ENCODE measurements at regions not wholly inside any gene's neighbourhood (a gene's known extent, or its start where the extent isn't known, plus 50 kb on each side); places are given as distances from the start of the nearest gene placed in this dataset.

DNA sequence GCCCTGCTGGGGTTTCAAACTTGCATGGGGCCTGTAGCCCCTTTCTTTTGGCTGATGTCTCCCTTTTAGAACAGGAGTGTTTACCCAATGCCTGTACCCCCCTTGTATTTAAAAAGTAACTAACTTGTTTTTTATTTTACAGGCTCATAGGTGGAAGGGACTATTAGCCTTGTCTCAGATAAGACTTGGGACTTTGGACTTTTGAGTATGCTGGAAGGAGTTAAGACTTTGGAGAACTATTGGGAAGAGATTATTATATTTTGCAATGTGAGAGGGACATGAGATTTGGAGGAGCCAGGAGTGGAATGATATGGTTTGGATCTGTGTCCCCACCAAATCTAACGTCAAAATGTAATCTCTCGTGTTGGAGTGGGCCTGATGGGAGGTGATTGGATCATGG lies 314.9 kb upstream of the SP8 start:
- no peak for DNase-seq (ENCODE audit: insufficient read length, low spot score)
- TF ChIP-seq, protein P1, sequence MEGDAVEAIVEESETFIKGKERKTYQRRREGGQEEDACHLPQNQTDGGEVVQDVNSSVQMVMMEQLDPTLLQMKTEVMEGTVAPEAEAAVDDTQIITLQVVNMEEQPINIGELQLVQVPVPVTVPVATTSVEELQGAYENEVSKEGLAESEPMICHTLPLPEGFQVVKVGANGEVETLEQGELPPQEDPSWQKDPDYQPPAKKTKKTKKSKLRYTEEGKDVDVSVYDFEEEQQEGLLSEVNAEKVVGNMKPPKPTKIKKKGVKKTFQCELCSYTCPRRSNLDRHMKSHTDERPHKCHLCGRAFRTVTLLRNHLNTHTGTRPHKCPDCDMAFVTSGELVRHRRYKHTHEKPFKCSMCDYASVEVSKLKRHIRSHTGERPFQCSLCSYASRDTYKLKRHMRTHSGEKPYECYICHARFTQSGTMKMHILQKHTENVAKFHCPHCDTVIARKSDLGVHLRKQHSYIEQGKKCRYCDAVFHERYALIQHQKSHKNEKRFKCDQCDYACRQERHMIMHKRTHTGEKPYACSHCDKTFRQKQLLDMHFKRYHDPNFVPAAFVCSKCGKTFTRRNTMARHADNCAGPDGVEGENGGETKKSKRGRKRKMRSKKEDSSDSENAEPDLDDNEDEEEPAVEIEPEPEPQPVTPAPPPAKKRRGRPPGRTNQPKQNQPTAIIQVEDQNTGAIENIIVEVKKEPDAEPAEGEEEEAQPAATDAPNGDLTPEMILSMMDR (IDR thresholded peaks at IDR 0.05; ENCODE audit: insufficient read depth, missing control alignments) = no peak
- FAIRE-seq = no peak

DNA sequence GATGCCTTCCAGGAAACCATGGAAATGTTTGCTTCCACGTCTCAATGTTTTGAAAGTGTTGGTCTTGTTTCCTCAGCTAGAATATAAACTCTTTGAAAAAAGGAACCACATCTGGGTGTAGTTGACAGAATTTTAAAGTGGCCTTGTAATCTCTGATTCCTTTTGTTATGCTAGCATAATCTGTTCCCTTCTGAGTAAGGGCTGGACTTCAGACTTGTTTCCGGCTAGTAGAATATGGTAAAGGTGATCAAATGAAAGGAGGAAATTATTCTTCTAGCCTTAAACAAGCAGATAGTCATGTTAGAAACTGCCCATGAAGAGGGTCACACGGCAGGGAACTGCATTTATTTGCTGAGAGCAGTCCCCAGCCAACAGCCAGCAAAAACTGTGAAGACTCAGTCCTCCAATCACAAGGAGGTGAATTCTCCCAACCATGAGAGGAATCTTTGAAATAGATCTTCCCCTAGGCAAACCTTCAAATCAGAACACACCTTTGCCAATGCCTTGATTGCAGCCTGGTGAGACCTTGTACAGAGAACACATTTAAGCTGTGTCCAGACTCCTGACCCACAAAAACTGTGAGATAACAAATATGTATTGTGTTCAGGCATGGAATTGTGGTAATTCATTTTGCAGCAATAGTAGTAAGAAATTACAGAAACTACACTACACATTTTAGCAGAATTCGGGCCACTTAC lies 316.9 kb upstream of the SP8 start:
- FAIRE-seq = no peak

DNA sequence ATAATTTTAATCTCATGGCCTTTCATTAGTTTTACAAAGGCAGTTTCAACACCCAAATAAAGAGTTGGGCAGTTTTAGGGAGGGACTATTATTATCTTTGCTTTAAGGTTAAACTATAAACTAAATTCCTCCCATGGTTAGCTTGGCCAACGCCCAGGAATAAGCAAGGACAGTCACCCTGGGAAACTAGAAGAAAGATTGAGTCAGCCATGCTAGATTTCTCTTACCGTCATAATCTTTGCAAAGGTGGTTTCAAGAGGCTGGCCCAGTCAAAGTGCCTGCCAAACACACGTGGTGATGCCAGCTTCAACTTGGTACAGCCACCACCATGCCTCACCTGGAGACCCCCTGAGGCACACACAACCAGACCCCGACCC lies 317.4 kb upstream of the SP8 start:
- TF ChIP-seq, protein P1 (IDR thresholded peaks at IDR 0.05; ENCODE audit: insufficient read depth, missing control alignments) = no peak
- FAIRE-seq (no peak), DNase-seq (ENCODE audit: insufficient read length, low spot score) (no peak)

More for the DNA sequence above, 316.9 kb upstream of the SP8 start:
- TF ChIP-seq, protein P1 (IDR thresholded peaks at IDR 0.05; ENCODE audit: insufficient read depth, missing control alignments) = no peak
- no peak for DNase-seq (ENCODE audit: insufficient read length, low spot score)

DNA sequence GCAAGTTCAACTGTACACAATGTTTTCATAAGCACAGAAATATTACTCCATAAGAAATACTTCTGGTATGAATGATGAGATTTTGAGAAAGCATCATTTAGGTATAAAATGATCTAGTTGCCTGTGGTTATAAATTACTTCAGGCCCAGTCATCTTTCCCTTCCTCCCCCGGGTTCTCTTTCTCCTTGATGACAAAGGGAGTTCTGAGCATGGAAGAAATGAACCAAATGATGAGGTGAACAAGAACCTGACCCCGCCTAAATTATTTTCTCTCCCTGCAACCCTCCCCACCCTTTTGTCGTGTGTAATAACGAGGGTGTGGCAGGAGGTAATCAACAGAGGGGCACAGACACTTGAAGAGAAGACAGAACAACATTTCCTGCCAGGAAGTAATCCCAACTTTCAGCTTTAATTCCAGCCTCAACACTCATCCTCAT lies 319.6 kb upstream of the SP8 start:
- no peak for DNase-seq (ENCODE audit: insufficient read length, low spot score)
- TF ChIP-seq, protein P1 (IDR thresholded peaks at IDR 0.05; ENCODE audit: insufficient read depth, missing control alignments) = no peak

DNA sequence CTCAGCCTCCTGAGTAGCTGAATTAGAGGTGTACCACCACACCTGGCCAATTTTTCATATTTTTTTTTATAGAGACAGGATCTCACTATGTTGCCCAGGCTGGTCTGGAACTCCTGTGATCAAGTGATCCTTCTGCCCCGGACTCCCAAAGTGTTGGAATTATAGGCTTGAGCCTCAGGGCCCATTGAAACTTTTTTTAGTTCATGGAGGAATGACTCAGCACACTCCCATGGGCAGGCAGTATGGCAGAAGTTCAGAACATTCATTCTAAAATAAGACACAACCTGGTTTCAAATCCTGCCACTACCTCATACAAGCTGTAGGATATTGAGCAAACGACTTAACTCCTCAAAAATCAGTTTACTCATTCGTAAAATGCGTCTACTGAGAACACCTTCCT lies 320.4 kb upstream of the SP8 start:
- DNase-seq (ENCODE audit: insufficient read length, low spot score) = no peak
- FAIRE-seq = no peak
- TF ChIP-seq, protein P1 (IDR thresholded peaks at IDR 0.05; ENCODE audit: insufficient read depth, missing control alignments) = no peak

More for the DNA sequence above, 319.6 kb upstream of the SP8 start:
- FAIRE-seq = no peak

DNA sequence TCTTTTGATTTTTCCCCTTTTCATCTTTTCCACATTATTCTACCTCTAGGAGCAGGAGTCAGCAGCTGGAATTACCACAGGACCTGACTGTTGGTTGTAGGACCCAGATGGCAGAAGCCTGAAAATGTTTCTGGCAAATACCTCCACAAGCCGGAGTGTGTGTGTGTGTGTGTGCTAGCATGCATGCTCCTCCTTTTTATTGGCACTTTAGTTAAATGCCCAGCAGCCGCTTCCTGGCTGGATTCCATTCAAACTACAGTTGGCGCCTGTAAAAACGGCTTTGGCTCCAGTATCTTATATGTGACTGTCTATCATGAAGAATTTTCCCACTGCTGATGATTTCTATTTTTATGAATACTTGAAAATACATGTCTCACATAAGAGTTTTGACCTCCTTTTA lies 319.7 kb upstream of the SP4 start:
- TF ChIP-seq, protein P1 (IDR thresholded peaks at IDR 0.05; ENCODE audit: insufficient read depth, missing control alignments) = no peak
- FAIRE-seq (no peak), DNase-seq (ENCODE audit: insufficient read length, low spot score) (no peak)

DNA sequence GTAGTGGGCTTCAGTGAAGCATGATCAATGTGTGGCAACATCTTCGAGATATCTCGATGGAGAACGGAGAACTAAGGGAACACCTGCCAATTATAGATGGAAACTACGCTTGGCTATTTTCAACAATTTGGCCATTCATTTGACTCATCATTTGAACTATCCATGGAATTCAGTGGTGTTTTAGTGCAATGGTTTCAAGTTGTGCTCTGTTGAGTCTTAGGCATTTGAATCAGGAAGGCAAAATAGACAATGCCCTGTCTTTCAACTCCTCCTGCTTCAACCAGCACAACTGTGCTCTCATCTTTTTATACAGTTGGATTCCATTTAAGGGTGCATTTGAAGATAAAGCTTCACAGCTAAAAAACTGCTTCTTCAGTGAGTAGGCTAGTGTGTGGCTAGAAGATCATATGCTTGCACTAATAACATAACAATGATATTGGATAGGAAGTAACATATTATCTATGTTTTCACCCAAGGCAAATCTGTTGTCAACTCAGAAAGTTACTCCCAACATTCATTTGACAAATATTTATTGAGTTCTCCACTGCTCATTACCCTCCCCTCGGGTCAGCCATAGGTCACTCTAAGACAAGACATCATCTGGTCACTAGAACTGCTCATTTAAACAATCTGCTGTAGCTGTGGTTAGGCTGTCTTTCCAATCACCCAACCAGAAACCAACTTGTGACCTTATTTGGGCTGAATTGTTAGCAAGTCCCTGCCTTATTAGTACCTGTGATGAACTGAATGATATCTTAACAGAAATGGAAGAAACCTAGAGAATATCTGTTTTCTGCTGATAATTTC lies 314.1 kb upstream of the SP4 start:
- TF ChIP-seq, protein P1 (IDR thresholded peaks at IDR 0.05; ENCODE audit: insufficient read depth, missing control alignments) = no peak

More for the DNA sequence above, 314.1 kb upstream of the SP4 start:
- DNase-seq (ENCODE audit: insufficient read length, low spot score) = no peak
- FAIRE-seq = no peak
